SK-N-MC (cell line): ENCODE measurements at regions not wholly inside any gene's neighbourhood (a gene's known extent, or its start where the extent isn't known, plus 50 kb on each side); places are given as distances from the start of the nearest gene placed in this dataset.

ENCODE experiments used
- EZH2 ChIP-seq: fragments of 200-600 bp; sonication (generic); IDR thresholded peaks from one replicate; pipeline ENCODE4 v1.6.1; 2017; ENCODE audit warnings: antibody characterized with exemption
- FOXP2 ChIP-seq: optimal IDR thresholded peaks from 2 replicates; pipeline ENCODE3; 2011; ENCODE audit warnings: mild to moderate bottlenecking, moderate library complexity; ENCODE audit not compliant: insufficient read depth; ENCODE audit errors: extremely low read length, control extremely low read depth
- POLR2AphosphoS5 ChIP-seq: IDR thresholded peaks from 2 replicates; pipeline ENCODE4 v1.6.1; 2012; ENCODE audit warnings: mild to moderate bottlenecking, low read depth, low read length, borderline replicate concordance

GRCh38 chr21:35196128-35196527, 147.0 kb upstream of the RUNX1 start:
- TF ChIP-seq POLR2AphosphoS5 (no peak), EZH2 (no peak), FOXP2 (no peak)
